OCI-LY7 (cell line): ENCODE measurements at regions not wholly inside any gene's neighbourhood (a gene's known extent, or its start where the extent isn't known, plus 50 kb on each side); places are given as distances from the start of the nearest gene placed in this dataset.

Experiments
- CTCF ChIP-seq: fragments of 200-600 bp; sonication (generic); conservative IDR thresholded peaks from 2 replicates; pipeline ENCODE4 v1.5.1; 2014; ENCODE audit warnings: mild to moderate bottlenecking, antibody characterized with exemption, low read length, moderate library complexity, mixed read lengths
- EZH2phosphoT487 ChIP-seq: fragments of 200-600 bp; sonication (generic); IDR thresholded peaks from 2 replicates; pipeline ENCODE4 v1.6.1; 2018; ENCODE audit warnings: low read depth, borderline replicate concordance, mild to moderate bottlenecking, mixed run types, antibody characterized with exemption, low read length, moderate library complexity, mixed read lengths

DNA sequence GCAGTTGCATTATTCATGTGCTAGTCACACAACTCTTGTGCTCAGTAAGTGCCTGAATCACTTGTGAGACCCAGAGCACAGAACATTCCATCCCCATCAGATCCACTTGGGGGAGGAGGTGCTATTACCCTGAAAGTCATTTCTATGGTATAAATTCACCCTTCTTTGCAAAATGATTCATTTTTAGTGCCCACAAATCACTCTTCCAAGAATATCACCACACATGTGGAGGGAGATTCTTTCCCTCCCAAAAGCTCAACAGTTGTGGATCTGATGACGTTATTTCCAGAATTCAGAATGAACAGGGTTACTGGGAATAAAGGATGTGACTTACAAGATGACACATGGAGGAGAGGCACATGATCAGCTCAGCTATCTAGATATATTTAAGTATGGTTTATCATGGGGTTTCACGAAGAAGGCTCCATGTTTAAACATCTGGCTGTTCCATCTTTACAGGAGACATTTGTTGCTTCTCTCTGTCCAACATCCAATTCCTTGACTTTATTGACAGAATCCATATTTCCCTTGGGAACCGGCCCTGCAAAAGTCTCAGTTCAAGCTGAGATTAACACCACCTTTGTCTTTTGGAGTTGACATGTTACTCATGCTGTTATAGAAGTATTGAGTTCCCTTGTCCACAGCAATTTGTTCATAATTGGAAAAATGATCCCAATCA, 214.2 kb upstream of the PROK2 start:
- TF ChIP-seq CTCF, result no peak
- no peak for TF ChIP-seq EZH2phosphoT487
